ENCODE measurements at regions not wholly inside any gene's neighbourhood (a gene's known extent, or its start where the extent isn't known, plus 50 kb on each side); places are given as distances from the start of the nearest gene placed in this dataset.
A peak's percentile ranks its signal among the peaks of the same experiment; 100 is the strongest.
"Not testable (repeated sequence)": the region's sequence is repeated elsewhere in the genome, so short reads cannot be mapped to it uniquely, and the experiment has no call there.

GRCh38 chr2:234701421-234701820 lies 204.5 kb upstream of the ARL4C start:
- no peaks in the 10 kb centered on the region for H3K4me1 ChIP-seq
- no peaks in the 10 kb centered on the region for H3K9me3 ChIP-seq
- WGBS, 2 donors: 94 to 97% methylated on average over 6 of the region's 6 CpGs
- FAIRE-seq (no peak), DNase-seq (no peak), ATAC-seq (no peak)
- intact Hi-C loops (cut with DNase I): no loop called here
- no peaks in the 10 kb centered on the region for H3K36me3 ChIP-seq
- H3K4me3 ChIP-seq: no peak overlapping the region
- no peak for TF ChIP-seq CTCF (IDR thresholded peaks at IDR 0.05)
- no peaks in the 10 kb centered on the region for H3K27me3 ChIP-seq
- no peak overlapping the region for H3K27ac ChIP-seq

- H3K4me1 ChIP-seq: no peaks in the 10 kb centered on the region
- no peak for DNase-seq
- no peak overlapping the region for H3K4me3 ChIP-seq
- 94 to 100% methylated on average over 4 of the region's 4 CpGs for WGBS, 2 donors
- no peak overlapping the region for H3K27ac ChIP-seq
- intact Hi-C loops (cut with DNase I): no loop called here
- H3K36me3 ChIP-seq: no peaks in the 10 kb centered on the region
- H3K9me3 ChIP-seq: no peaks in the 10 kb centered on the region
- no peak for ATAC-seq
- no peak for TF ChIP-seq CTCF (IDR thresholded peaks at IDR 0.05)
- FAIRE-seq: no peak
- H3K27me3 ChIP-seq: no peaks in the 10 kb centered on the region
Observed at GRCh38 chr2:234699456-234699855, 202.6 kb upstream of the ARL4C start.

GRCh38 chr2:234697300-234697876 lies 200.5 kb upstream of the ARL4C start:
- H3K27ac ChIP-seq; intact Hi-C loops (cut with DNase I); H3K27me3 ChIP-seq; DNase-seq; H3K4me3 ChIP-seq; FAIRE-seq; H3K4me1 ChIP-seq; ATAC-seq; H3K9me3 ChIP-seq; H3K36me3 ChIP-seq: not testable (repeated sequence)

- ATAC-seq (no peak), DNase-seq (no peak), FAIRE-seq (no peak)
- Histone ChIP-seq H3K9me3 (no peaks in the 10 kb centered on the region), H3K4me3 (no peak overlapping the region), H3K36me3 (no peaks in the 10 kb centered on the region), H3K4me1 (no peaks in the 10 kb centered on the region), H3K27me3 (no peaks in the 10 kb centered on the region), H3K27ac (no peak overlapping the region)
- WGBS, 2 donors: 67 to 78% methylated on average over 2 of the region's 2 CpGs
- TF ChIP-seq CTCF (IDR thresholded peaks at IDR 0.05): no peak
- intact Hi-C loops (cut with DNase I): no loop called here
Observed at GRCh38 chr2:234695981-234696380, 199.1 kb upstream of the ARL4C start.

- no peak for FAIRE-seq
- Histone ChIP-seq H3K27ac (peak overlapping the region in 1 of 4 donors; percentile 15), H3K4me3 (no peak overlapping the region), H3K36me3 (no peaks in the 10 kb centered on the region), H3K4me1 (peaks cover 0 to 6% (median 0%) of the 10 kb centered on the region in 3 donors), H3K27me3 (no peaks in the 10 kb centered on the region), H3K9me3 (no peaks in the 10 kb centered on the region)
- WGBS, 2 donors: 60 to 66% methylated on average over 4 of the region's 4 CpGs
- no peak for DNase-seq
- peak in 3 of 4 donors; percentile 42 to 74 (median 49) for ATAC-seq
- no peak for TF ChIP-seq CTCF (IDR thresholded peaks at IDR 0.05)
- intact Hi-C loops (cut with DNase I): no loop called here
Observed at GRCh38 chr2:234694244-234695013, 197.5 kb upstream of the ARL4C start.

- H3K36me3 ChIP-seq; H3K4me3 ChIP-seq; H3K27ac ChIP-seq; FAIRE-seq; ATAC-seq; DNase-seq; H3K27me3 ChIP-seq; intact Hi-C loops (cut with DNase I); H3K9me3 ChIP-seq: not testable (repeated sequence)
- peaks cover 0 to 10% (median 3%) of the 10 kb centered on the region in 3 donors for H3K4me1 ChIP-seq
- WGBS, 2 donors: 71 to 78% methylated on average over 2 of the region's 2 CpGs
Observed at GRCh38 chr2:234693681-234694190, 196.9 kb upstream of the ARL4C start.

GRCh38 chr2:234693191-234693590 lies 196.3 kb upstream of the ARL4C start:
- Histone ChIP-seq H3K27ac (peak overlapping the region in 1 of 4 donors; percentile 8), H3K4me1 (peaks cover 0 to 10% (median 3%) of the 10 kb centered on the region in 3 donors)
- H3K9me3 ChIP-seq; ATAC-seq; H3K27me3 ChIP-seq; intact Hi-C loops (cut with DNase I); H3K36me3 ChIP-seq; DNase-seq; FAIRE-seq; H3K4me3 ChIP-seq: not testable (repeated sequence)
- 84 to 86% methylated on average over 6 of the region's 6 CpGs for WGBS, 2 donors

All from pancreas (tissue), 10 donors.